GM23338 (cell line): ENCODE measurements at regions not wholly inside any gene's neighbourhood (a gene's known extent, or its start where the extent isn't known, plus 50 kb on each side); places are given as distances from the start of the nearest gene placed in this dataset.

Experiments used
- TF ChIP-seq, protein P1 (sequence below), 2 experiments: fragments of 200-600 bp in 1 of 2; sonication (generic) in 1 of 2; conservative IDR thresholded peaks; 2 replicates each; pipeline versions ENCODE4 v1.5.1 to v1.6.1; 2016 to 2017; ENCODE audit warnings: antibody characterized with exemption in 2 of 2, low read depth in 2 of 2, mild to moderate bottlenecking in 2 of 2, moderate library complexity in 1 of 2
- TF ChIP-seq, protein P2 (sequence below): IDR thresholded peaks from one replicate; pipeline ENCODE4 v1.6.1; 2018; ENCODE audit warnings: antibody characterized with exemption; ENCODE audit not compliant: unreplicated experiment

DNA sequence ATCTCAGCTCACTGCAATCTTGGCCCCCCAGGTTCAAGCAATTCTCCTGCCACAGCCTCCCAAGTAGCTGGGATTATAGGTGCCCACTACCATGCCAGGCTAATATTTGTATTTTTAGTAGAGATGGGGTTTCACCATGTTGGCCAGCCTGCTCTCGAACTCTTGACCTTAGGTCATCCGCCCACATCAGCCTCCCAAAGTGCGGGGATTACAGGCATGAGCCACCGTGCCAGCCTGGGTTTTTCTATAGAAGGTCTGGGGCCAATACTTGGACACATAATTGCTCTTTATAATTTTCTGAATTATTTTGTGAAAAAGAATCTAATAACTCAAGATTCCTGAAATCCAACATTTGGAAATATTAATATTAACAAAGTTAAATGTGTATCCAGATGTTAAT is 1267.7 kb upstream of the ADGRL4 start:
- TF ChIP-seq, protein P1, sequence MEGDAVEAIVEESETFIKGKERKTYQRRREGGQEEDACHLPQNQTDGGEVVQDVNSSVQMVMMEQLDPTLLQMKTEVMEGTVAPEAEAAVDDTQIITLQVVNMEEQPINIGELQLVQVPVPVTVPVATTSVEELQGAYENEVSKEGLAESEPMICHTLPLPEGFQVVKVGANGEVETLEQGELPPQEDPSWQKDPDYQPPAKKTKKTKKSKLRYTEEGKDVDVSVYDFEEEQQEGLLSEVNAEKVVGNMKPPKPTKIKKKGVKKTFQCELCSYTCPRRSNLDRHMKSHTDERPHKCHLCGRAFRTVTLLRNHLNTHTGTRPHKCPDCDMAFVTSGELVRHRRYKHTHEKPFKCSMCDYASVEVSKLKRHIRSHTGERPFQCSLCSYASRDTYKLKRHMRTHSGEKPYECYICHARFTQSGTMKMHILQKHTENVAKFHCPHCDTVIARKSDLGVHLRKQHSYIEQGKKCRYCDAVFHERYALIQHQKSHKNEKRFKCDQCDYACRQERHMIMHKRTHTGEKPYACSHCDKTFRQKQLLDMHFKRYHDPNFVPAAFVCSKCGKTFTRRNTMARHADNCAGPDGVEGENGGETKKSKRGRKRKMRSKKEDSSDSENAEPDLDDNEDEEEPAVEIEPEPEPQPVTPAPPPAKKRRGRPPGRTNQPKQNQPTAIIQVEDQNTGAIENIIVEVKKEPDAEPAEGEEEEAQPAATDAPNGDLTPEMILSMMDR (conservative IDR thresholded peaks at IDR 0.05; ENCODE audit: low read depth in 2 of 2): no peak
- TF ChIP-seq, protein P2, sequence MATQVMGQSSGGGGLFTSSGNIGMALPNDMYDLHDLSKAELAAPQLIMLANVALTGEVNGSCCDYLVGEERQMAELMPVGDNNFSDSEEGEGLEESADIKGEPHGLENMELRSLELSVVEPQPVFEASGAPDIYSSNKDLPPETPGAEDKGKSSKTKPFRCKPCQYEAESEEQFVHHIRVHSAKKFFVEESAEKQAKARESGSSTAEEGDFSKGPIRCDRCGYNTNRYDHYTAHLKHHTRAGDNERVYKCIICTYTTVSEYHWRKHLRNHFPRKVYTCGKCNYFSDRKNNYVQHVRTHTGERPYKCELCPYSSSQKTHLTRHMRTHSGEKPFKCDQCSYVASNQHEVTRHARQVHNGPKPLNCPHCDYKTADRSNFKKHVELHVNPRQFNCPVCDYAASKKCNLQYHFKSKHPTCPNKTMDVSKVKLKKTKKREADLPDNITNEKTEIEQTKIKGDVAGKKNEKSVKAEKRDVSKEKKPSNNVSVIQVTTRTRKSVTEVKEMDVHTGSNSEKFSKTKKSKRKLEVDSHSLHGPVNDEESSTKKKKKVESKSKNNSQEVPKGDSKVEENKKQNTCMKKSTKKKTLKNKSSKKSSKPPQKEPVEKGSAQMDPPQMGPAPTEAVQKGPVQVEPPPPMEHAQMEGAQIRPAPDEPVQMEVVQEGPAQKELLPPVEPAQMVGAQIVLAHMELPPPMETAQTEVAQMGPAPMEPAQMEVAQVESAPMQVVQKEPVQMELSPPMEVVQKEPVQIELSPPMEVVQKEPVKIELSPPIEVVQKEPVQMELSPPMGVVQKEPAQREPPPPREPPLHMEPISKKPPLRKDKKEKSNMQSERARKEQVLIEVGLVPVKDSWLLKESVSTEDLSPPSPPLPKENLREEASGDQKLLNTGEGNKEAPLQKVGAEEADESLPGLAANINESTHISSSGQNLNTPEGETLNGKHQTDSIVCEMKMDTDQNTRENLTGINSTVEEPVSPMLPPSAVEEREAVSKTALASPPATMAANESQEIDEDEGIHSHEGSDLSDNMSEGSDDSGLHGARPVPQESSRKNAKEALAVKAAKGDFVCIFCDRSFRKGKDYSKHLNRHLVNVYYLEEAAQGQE: no peak
